Daoy (cell line): ENCODE measurements at regions not wholly inside any gene's neighbourhood (a gene's known extent, or its start where the extent isn't known, plus 50 kb on each side); places are given as distances from the start of the nearest gene placed in this dataset.

Experiments
- DNase-seq: peaks from one replicate; pipeline ENCODE4 v3.0.0-alpha.2; 2015; ENCODE audit warnings: low read depth

GRCh38 chr3:141418751-141419150 lies 50.4 kb downstream of the ZBTB38 start:
- DNase-seq: no peak

DNA sequence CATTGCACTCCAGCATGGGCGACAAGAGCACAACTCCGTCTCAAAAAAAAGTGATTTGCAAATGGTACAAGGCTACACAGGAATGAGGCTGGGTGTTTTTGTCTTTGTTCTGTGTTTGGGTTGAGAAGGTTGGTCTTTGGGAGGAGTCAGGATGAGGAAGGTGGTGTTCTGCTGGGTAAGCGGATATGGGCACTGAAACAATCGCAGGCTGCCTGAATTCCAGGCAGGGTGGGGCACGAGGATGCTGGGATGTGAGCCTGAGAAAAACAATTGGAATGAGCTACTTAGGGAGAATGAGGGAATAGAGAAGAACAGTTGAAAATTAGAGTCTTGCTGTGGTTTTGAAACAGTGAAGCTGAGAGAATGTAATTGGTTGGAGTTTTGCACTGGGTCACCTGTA lies 51.6 kb downstream of the ZBTB38 start:
- no peak for DNase-seq

GRCh38 chr3:141421186-141421585 lies 52.9 kb downstream of the ZBTB38 start:
- no peak for DNase-seq

GRCh38 chr3:141421639-141422319 lies 53.5 kb downstream of the ZBTB38 start:
- no peak for DNase-seq

- DNase-seq: no peak
Measured at GRCh38 chr3:141422961-141423582, 54.8 kb downstream of the ZBTB38 start.

GRCh38 chr3:141425523-141426233 lies 57.4 kb downstream of the ZBTB38 start:
- no peak for DNase-seq

DNA sequence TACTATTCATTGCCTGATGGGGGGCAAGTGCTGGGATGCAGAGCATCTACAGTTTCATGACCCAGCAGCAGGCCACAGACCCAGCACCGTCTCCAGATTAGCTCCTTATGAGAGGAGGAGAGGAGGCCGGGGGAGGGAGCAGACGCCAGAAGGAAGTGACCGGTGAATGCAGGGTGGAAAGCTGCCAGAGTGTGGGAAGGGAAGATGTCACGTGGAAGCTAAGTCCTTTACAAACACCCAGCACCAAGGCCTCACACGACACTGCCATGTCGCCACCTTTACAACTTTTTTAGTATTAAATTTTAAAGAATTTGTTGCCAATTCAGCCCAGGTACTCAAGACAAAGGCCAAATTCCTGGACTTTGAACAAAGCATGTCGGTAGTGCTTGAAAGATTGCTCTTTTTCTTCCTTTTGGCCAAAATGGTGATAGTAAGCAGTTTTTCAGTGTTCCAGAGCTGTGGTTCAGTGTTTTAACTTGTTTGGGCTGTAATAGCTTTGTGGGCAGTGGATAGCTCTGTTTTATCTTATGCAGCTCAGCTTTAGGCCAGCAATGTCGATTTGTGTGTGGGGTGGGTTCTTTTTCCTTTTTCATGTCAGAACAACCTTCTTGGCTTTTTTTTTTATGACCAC lies 58.2 kb downstream of the ZBTB38 start:
- peak; percentile 59 for DNase-seq

DNA sequence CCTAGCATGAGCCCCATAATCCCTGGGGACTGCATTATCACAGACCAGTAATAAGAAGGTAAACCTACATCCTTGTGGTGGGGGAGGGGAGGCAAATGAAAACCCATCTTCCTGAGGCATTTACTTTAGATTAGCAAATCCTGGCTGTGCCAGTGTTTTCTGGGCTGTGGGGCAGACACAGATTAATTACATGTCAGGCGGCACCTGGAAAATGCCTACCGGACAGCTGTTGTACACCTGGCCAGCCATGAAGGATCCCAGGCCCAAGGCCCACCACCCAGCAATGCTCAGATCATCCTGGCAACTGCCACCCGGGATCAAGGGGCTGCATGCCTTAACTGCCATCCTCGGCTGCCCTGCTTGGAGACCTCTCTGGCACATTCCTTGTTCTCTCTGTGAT lies 59.1 kb upstream of the RASA2 start:
- no peak for DNase-seq

DNA sequence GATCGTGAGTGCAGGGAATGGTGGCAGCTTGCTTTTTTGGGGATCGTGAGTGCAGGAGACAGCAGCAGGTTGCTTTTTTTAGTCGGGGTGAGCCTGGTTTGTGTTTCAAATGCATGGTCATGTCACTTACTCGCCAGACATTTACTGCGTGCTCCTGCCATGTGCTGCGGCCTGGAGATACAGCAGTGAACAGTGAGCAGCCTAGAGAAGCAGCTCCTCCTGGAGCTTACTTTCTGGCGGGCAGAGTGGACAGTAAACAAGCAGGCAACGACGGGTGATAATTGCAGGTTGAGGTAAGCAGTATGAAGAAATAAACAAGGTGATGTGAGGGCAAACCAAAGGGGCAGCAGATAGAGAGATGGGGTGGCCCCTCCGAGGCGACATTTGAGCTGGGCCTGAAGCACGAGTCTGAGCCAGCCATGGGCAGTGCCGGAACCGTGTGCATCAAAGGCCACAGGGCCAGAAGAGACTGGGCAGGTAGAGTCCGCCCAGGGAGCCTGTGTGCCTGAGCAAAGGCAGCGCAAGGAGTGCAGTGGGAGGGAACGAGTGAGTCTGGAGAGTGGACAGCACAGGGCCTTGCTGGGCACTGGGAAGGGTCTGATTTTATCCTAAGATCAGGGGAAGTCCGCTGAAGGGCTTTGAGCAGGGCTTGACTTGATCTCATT lies 57.3 kb upstream of the RASA2 start:
- no peak for DNase-seq

DNA sequence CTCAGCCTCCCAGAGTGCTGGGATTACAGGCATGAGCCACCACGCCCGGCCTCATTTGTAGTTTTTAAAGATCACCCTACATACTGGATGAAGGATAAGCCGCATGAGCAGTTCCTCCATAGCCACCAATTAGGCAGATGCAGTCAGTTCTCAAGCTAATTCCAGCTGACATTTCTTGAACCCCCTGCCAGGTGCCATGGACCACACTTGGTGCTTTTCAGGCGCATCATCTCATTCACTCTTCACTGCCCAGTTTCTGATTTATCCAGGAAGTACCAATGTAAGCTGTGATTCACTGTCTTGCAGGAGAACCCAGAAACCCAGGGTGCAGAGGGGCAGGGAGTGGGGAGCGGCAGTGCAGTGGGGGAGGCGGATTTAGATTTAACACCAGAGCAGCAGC lies 56.5 kb upstream of the RASA2 start:
- DNase-seq: no peak

- DNase-seq: no peak
Measured at GRCh38 chr3:141431411-141432378, 55.1 kb upstream of the RASA2 start.

GRCh38 chr3:141432904-141433303 lies 53.9 kb upstream of the RASA2 start:
- DNase-seq: no peak

DNA sequence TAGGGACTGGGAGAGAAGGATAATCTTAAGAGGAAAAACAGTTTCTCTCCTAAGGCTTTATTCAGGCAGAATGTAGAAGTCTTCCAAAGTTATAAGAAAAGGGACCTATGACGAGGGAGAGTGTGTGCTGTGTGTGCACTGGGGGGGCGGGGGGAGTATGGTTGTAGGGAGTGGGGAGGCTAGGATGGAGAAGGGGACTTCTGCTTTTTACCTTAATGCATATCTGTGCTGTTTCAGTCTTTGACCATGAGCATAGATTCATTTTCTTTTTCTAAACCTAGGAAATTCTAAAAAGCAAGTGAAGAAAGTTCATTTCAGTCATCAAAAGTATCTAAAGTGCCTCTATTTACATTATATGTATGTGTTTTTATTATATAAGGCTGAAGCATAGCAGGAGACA lies 52.6 kb upstream of the RASA2 start:
- DNase-seq: no peak

- DNase-seq: no peak
Measured at GRCh38 chr3:141436180-141436579, 50.6 kb upstream of the RASA2 start.
